ENCODE measurements at regions not wholly inside any gene's neighbourhood (a gene's known extent, or its start where the extent isn't known, plus 50 kb on each side); places are given as distances from the start of the nearest gene placed in this dataset.
"Not testable (repeated sequence)": the region's sequence is repeated elsewhere in the genome, so short reads cannot be mapped to it uniquely, and the experiment has no call there.

- no peak for DNase-seq
- no peaks in the 10 kb centered on the region for H3K27me3 ChIP-seq
- no peak overlapping the region for H3K4me3 ChIP-seq
- 34 to 37% methylated on average over 3 of the region's 3 CpGs for WGBS, 2 donors
- no peaks in the 10 kb centered on the region for H3K9me3 ChIP-seq
- no peaks in the 10 kb centered on the region for H3K36me3 ChIP-seq (replicated peaks in 1 of 2; ENCODE audit: insufficient read depth in 1 of 2, low read depth in 2 of 2)
- no peak for ATAC-seq
- no peak overlapping the region for H3K27ac ChIP-seq
- intact Hi-C loops (cut with DNase I) = no loop called here
- no peaks in the 10 kb centered on the region for H3K4me1 ChIP-seq
- TF ChIP-seq, protein P1, sequence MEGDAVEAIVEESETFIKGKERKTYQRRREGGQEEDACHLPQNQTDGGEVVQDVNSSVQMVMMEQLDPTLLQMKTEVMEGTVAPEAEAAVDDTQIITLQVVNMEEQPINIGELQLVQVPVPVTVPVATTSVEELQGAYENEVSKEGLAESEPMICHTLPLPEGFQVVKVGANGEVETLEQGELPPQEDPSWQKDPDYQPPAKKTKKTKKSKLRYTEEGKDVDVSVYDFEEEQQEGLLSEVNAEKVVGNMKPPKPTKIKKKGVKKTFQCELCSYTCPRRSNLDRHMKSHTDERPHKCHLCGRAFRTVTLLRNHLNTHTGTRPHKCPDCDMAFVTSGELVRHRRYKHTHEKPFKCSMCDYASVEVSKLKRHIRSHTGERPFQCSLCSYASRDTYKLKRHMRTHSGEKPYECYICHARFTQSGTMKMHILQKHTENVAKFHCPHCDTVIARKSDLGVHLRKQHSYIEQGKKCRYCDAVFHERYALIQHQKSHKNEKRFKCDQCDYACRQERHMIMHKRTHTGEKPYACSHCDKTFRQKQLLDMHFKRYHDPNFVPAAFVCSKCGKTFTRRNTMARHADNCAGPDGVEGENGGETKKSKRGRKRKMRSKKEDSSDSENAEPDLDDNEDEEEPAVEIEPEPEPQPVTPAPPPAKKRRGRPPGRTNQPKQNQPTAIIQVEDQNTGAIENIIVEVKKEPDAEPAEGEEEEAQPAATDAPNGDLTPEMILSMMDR (IDR thresholded peaks at IDR 0.05) = no peak
- TF ChIP-seq POLR2A (IDR thresholded peaks at IDR 0.05) = no peak
Observed at GRCh38 chr13:78054157-78054556, 135.5 kb upstream of the EDNRB start.

GRCh38 chr13:78047151-78047550 lies 128.5 kb upstream of the EDNRB start:
- WGBS, 2 donors = 62 to 88% methylated on average over 1 of the region's 1 CpG
- H3K36me3 ChIP-seq (replicated peaks in 1 of 2; ENCODE audit: insufficient read depth in 1 of 2, low read depth in 2 of 2) = no peaks in the 10 kb centered on the region
- ATAC-seq (no peak), DNase-seq (no peak)
- no peak for TF ChIP-seq POLR2A (IDR thresholded peaks at IDR 0.05)
- TF ChIP-seq, protein P1 (IDR thresholded peaks at IDR 0.05) = no peak
- no peaks in the 10 kb centered on the region for H3K4me1 ChIP-seq
- intact Hi-C loops (cut with DNase I) = no loop called here
- no peaks in the 10 kb centered on the region for H3K9me3 ChIP-seq
- no peak overlapping the region for H3K4me3 ChIP-seq
- H3K27ac ChIP-seq = no peak overlapping the region
- no peaks in the 10 kb centered on the region for H3K27me3 ChIP-seq

- no peak overlapping the region for H3K27ac ChIP-seq
- TF ChIP-seq POLR2A (IDR thresholded peaks at IDR 0.05) = no peak
- TF ChIP-seq, protein P1 (IDR thresholded peaks at IDR 0.05) = no peak
- DNase-seq = no peak
- H3K36me3 ChIP-seq (replicated peaks in 1 of 2; ENCODE audit: insufficient read depth in 1 of 2, low read depth in 2 of 2) = no peaks in the 10 kb centered on the region
- intact Hi-C loops (cut with DNase I) = no loop called here
- H3K9me3 ChIP-seq = no peaks in the 10 kb centered on the region
- H3K4me1 ChIP-seq = no peaks in the 10 kb centered on the region
- no peak for ATAC-seq
- H3K27me3 ChIP-seq = no peaks in the 10 kb centered on the region
- H3K4me3 ChIP-seq = no peak overlapping the region
- 10 to 20% methylated on average over 2 of the region's 2 CpGs for WGBS, 2 donors
Observed at GRCh38 chr13:78046331-78046730, 127.7 kb upstream of the EDNRB start.

DNA sequence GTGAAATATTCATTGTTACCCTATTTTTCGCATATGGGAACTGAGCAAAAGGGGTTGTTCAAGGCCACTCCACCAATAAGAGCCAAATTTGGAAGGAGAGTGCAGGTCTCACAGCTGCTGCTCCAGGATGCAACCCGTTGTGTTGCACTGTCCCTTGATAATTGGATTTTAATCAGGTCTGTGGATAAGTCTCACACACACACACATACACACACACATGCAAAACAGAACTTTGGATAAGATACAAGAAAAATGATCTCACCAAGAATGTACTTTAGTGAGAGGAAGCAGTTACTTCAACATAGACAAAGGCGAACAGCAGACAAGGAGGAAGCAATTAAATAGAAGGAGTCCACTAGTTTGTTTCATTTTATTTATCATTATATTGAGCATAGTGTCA lies 127.3 kb upstream of the EDNRB start:
- Histone ChIP-seq H3K27ac (no peak overlapping the region), H3K4me1 (no peaks in the 10 kb centered on the region), H3K36me3 (replicated peaks in 1 of 2; ENCODE audit: insufficient read depth in 1 of 2, low read depth in 2 of 2) (no peaks in the 10 kb centered on the region), H3K9me3 (no peaks in the 10 kb centered on the region), H3K4me3 (no peak overlapping the region), H3K27me3 (no peaks in the 10 kb centered on the region)
- DNase-seq (no peak), ATAC-seq (no peak)
- no peak for TF ChIP-seq POLR2A (IDR thresholded peaks at IDR 0.05)
- intact Hi-C loops (cut with DNase I) = no loop called here
- WGBS, 2 donors = 19 to 31% methylated on average over 3 of the region's 3 CpGs

GRCh38 chr13:78041366-78041765 lies 122.7 kb upstream of the EDNRB start:
- H3K27me3 ChIP-seq; DNase-seq; ATAC-seq; H3K9me3 ChIP-seq; H3K27ac ChIP-seq; H3K4me1 ChIP-seq; H3K36me3 ChIP-seq (replicated peaks in 1 of 2; ENCODE audit: insufficient read depth in 1 of 2, low read depth in 2 of 2); H3K4me3 ChIP-seq; intact Hi-C loops (cut with DNase I): not testable (repeated sequence)
- 80 to 82% methylated on average over 3 of the region's 3 CpGs for WGBS, 2 donors

DNA sequence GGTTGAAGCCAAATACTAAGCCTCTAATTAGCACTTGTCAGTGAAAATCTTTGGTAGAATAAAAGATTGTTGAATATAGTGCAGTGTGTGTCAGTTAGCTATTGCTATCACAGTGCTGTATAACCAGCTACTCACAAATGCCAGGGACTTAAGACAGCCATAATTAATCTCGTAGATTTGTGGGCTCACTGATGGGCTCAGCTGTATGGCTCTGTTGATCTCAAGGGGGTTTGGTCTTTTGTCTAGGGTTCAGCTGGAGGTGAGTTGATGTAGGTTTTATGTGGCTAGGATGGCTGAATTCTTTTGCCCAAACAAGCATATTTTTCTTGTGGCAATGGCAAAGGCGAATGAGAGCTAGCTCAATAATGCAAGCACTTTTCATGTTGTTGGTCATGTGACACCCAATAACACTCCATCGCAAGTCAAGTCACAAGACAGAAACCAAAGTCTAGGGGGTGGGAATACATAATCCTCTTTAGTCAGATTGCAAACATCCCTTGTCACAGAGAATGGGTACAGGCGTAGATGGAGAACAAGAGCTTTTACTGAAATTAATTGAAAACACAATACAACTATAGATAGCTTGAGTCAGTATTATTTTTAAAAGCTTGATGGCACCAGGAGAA lies 121.7 kb upstream of the EDNRB start:
- no peak overlapping the region for H3K4me3 ChIP-seq
- H3K27ac ChIP-seq = no peak overlapping the region
- H3K36me3 ChIP-seq (replicated peaks in 1 of 2; ENCODE audit: insufficient read depth in 1 of 2, low read depth in 2 of 2) = no peaks in the 10 kb centered on the region
- TF ChIP-seq, protein P1 (IDR thresholded peaks at IDR 0.05) = no peak
- no peak for TF ChIP-seq POLR2A (IDR thresholded peaks at IDR 0.05)
- H3K9me3 ChIP-seq = no peaks in the 10 kb centered on the region
- WGBS, 2 donors = 62 to 65% methylated on average over 4 of the region's 4 CpGs
- no peaks in the 10 kb centered on the region for H3K4me1 ChIP-seq
- no peak for DNase-seq
- no peak for ATAC-seq
- intact Hi-C loops (cut with DNase I) = no loop called here
- H3K27me3 ChIP-seq = no peaks in the 10 kb centered on the region

Measured in body of pancreas (tissue), 4 donors.